ENCODE measurements at regions not wholly inside any gene's neighbourhood (a gene's known extent, or its start where the extent isn't known, plus 50 kb on each side); places are given as distances from the start of the nearest gene placed in this dataset.

DNA sequence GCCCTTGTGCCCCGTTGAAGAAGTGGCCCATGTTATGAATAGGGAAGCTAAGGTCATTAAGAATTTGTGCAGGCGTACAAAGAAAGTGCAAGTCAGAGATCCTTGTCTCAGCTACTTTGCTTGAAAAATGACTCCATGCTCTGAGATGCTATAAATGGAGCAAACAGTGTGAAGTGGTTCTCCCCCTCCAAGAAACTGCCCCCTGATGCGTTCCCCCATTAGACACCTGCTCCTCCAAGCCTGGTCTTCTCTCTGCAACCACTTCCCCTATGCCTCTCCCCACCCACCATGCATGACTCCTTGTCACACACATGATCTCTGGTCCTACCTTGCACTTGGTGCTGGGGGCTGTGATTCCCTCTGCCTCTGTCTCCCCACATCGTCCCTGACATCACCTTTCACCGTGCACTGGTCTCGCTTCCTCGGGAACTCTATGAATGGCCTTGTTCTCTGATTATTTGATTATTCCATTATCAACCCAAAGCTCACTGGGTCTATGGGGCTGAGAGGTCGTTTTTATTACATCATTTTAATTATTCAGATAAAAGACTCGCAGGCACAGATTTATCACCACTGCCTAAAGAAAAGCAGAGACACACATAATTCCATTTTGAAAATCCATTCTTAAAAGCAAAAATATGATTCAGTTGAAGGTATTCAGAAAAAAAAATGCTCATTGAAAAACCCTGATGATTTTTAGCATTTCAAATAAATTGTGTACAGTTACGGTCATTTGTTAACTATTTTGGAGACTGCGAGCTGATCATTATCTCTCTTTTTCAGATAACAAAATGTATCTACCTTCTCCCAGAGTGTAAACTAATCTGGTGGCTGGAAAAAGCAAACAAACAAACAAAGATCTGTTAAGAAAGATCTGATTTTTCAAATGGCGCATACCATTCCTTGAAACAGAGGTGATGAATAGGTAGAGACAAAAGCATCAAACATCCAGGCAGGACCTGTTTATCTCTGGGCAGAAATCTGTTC is 294.9 kb downstream of the SOX11 start:
- no peak for DNase-seq (ENCODE audit: low spot score)

DNA sequence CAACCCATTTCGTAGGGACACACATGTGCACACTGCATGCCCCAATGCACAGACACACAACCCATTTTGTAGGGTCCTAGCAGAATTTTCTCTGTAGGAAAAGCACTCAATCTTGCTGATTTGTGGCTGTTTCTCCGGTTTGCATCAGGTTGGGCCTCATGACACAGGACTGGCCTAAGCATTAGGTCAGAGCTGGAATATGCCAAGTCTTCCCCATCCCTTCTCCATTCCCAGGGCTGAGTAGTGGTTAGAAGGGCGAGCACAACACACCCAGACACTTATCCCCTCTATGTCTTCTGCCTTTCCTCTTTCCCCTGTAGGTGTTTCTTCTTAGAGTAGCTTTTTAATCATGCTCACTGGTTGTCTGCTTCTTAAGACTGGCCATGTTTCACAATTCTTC is 295.9 kb downstream of the SOX11 start:
- DNase-seq (ENCODE audit: low spot score), result no peak

DNA sequence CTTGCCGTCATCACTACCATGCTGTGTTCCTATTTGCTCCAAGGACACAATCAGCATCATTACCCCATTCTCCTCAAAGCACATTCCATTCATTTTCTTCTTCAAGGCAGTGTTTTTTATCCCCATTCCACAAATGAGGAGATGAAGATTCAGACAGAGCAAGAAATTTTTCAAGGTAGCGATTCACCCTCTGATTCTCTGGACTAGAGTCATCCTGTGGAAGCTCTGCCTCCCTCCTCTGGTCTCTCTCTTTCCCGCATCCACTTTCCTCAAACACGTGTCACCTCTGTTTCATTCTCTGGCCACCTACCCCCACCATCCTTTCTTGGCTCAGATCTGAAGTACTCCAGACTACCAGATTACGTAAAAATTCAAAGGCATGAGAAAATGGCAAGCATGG is 297.9 kb downstream of the SOX11 start:
- DNase-seq (ENCODE audit: low spot score), result no peak

DNA sequence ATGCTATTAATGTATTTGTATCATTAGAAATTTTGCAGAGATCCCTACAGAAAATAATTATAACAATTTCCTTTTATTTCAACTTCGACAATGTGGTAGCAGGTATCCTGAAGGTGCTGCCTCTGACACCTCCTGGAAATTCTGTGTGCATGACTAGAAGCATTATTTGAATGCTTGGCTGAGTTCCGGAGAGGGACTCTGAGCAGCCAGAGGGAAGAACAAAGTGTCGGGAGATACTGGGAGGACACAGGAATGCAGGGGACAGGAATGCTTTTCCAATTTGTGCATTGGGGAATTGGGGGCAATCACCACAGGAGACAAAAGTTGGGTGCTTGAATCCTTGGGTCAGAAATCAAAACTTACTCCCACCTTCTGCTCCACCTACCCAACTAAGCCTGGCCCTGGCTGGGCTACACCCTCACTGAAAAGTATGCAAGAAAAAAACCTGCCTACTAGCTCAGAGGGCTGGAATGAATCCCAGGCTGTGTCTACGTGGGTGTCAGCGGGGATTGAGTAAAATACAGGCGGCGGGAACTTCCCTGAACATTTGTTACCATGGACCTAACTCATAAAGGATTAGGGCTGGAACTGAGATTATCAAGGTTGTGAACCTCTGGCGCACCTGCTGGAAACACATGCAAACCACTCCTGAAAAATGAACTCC is 299.3 kb downstream of the SOX11 start:
- no peak for DNase-seq (ENCODE audit: low spot score)

DNA sequence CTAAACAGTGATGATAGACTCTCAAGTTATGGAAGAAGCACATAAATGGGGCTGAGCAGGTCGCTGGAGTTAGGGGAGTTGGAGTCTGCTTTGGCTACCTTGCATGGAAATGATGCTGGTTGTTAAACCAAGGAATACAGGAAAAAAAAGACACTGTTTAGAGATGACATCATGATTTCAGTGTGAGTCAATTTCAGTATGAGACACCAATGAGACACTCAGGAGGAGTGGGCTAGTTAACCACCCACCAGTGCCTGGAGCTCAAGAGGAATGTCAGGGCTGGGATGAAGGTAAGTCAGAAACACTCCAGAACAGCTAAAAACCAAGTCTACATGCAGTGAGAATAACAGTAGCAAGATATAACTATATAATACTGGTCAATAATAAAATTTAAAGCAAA is 303.6 kb downstream of the SOX11 start:
- no peak for DNase-seq (ENCODE audit: low spot score)

DNA sequence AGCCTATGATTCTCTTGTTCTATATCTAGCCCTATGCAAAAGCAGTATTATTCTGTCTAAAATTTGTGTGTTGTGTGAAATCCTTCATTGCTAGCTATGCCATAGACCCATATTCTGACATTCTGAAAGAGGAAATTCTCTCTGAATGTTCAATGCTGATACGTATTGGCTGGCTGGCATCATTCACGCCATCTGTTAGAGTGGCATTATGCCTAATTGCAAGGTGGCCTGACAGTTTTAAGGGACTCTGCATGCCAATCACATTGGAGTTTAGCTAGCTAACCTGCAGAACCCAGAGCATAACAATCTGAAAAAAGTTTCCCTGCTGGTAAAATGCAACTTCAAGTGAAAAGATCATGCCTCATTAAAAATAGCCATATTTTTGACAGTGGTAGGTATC is 316.0 kb downstream of the SOX11 start:
- DNase-seq (ENCODE audit: low spot score), result no peak

DNA sequence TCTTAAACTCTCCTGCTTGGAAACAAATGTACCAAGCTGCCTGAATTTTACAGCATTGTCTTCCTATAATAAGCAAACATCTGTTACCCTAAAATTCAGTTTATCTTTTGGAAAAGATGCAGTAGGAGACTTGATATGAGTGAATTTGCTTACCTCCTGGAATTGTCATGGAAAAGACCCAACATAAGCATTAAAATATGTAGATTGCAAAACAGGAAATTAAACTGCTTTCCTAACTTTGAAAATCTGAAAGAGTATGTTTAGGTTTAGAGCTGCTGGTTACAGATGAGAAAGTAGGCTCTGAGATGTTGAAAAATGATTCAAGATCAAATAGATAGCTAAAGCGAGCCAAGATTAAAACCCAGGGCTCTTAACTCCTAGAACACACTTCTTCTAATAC is 316.5 kb downstream of the SOX11 start:
- no peak for DNase-seq (ENCODE audit: low spot score)

DNA sequence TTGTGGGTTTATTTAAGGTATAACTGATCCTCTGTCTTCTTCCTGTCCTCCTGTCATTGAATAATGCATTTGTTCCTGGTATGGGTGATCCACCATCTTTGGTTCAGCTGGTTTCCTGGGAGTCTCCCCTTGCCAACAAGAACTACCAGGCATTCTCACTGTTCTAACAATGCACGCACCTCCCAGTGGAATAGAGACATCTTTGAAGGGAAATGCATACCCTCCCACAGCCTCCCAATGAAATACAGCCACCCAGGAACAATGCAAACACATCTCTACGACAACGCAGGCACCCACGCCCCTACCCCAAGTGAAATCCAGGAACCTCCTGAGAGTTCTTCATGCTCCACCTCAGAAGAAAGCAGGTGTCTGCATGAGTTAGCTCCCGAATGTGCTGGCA is 318.0 kb downstream of the SOX11 start:
- DNase-seq (ENCODE audit: low spot score), result no peak

DNA sequence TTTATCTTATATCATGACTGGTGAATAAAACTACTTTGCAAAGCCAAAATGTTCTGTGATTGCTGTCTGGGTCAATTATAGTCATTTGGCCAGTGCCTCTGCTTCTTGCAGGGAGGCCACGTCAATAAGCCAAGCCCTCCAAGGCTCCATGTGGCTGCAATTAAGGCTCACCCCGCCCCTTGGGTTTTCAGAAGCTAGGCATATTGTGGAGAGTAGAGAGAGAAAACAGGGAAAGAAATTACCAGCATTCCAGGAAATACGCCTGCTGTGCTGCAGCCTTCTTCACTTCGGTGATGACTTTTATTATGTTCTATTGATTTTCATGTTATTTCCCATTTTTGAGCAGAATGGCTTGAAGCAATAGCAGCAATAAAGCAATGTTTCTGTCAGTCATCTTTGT is 319.7 kb downstream of the SOX11 start:
- no peak for DNase-seq (ENCODE audit: low spot score)

DNA sequence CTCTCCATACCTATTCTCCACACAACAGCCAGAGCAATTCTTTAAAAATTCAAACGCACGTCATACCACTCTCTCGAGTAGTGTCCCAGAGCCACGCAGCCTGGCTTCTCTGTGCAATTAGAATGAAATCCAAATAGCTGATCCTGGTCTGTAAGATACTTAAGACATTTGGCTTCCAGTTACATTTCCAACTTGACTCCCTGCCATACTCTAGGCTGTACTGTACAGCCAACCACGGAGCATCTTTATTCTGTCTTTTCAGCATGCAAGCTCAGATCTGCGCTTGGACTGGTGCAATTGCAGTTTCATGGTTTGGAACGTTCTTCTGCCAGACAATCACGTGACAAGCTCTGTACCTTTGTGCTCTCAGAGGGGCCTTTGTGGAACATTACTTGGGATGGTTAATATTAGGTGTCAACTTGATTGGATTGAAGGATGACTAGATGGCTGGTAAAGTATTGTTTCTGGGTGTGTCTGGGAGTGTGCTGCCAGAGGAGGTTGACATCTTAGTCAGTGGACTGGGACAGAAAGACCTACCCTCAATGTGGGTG is 325.6 kb downstream of the SOX11 start:
- no peak for DNase-seq (ENCODE audit: low spot score)

DNA sequence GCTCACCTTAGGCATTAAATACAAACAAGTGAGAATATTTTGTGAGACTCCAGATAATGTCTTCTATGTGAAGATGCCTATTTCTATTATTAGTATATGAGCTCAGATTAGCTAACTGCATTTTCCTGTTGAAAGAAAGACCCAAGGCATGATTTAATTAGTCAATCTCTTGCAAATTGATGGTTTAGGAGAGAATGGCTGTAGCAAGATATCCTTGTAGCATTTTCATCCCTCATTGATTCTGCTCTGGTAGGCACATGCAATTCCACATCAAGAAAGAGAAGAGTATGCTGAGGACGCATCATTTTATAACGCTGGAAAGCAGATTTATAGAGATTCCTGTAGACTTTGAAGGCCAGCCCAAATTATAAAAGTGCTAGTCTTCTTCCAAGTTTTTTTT is 332.0 kb downstream of the SOX11 start:
- DNase-seq (ENCODE audit: low spot score), result no peak

DNA sequence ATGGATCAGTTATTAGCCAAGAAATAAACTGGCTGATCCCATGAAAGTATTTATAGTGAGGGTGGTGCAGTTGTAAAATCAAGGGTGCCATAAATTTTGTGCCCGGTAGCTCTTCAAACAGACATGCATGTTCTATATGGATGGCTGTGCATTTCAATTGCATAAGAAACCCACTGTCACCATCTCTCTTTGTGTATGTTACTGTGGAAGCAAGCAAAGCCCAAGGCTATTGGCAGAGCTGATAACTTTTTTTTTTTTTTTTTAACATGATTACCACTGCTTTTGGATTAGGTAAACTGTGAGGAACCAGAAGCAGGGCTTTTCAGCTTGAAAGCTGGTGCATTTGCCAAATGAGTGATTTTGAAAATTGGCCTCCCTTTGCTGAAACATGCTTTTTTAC is 332.6 kb downstream of the SOX11 start:
- no peak for DNase-seq (ENCODE audit: low spot score)

DNA sequence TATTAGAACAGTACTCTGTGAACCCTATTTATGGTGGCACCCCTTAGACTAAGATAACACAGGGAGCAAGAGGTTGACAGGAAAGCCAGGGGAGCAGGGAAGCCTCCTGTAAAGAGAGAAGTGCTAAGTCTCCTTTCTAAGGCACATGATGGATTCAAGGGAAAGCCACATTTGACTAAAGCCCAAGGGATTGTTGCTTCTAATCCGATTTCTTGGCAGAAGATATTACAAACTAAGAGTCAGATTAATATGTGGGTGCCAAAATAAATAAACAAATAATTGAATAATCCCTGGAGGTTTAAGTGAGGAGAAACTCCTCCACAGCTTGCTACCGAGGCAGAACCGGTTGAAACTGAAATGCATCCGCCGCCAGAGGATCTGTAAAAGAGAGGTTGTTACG is 333.2 kb downstream of the SOX11 start:
- DNase-seq (ENCODE audit: low spot score), result no peak

DNA sequence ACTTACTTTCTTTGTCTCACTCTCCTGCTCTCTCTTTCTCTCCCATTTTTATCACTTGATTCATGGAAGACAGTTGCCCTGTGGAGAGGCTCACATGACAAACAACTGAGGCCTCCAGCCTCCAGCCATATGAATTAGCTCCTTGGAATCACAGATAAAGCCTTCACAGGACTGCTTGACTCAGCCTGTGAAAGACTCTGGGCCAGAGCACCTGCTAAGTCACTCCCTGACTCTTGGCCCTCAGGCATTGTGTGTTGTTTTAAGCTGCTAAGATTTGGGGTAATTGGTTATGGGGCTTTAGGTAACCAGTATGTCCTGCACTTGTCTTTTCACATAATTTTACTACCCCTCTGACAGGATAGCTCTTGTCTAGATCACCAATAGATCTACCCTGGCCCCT is 334.9 kb downstream of the SOX11 start:
- no peak for DNase-seq (ENCODE audit: low spot score)

DNA sequence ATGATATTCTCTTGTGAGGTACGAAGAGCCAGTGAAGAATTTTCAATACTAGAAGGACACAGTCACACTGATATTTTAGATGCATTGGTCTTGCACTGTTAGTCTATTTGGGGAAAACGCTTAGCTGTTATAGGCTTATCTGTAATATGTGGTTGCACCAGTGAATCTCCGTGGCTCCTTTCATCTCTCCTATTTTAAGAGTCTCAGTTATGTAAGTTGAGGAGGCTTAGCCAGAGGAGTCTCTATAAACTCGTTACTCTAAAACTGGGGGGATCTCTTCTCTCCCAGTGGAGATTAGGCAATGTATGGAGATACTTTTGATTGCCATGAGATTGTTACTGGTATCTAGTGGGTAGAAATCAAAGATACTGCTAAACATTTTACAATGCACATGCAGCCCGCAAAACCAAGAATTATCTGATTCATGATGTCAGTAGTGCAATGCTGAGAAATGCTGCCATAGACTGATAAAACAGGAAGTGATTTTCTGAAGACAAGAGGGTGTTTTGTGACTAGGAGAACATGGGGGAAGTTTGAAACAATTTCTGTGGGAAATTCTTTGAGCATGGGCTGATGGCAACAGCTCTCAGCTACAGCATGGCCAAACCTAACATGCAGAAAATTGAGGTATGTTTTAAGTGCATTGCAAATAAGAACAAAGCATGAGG is 339.1 kb downstream of the SOX11 start:
- DNase-seq (ENCODE audit: low spot score), result no peak

DNA sequence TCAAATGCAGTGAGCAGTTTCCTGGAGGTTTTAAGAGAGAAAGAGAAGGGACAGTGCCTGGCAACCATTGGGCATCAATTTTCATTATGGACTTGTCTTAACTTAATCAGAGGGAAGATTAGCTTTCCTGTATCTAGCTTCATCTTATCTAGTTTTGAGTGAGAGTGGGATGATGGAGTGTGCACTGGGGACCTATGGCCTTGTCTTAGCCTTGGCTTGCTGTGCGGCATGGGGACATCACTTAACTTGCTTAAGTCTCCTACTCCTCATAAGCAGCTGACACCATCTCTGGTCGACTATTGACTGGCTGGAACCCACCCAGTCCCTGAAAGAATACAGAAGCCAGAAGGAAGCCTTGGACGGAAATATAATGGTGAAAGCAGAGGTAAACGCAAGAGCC is 344.0 kb downstream of the SOX11 start:
- no peak for DNase-seq (ENCODE audit: low spot score)

DNA sequence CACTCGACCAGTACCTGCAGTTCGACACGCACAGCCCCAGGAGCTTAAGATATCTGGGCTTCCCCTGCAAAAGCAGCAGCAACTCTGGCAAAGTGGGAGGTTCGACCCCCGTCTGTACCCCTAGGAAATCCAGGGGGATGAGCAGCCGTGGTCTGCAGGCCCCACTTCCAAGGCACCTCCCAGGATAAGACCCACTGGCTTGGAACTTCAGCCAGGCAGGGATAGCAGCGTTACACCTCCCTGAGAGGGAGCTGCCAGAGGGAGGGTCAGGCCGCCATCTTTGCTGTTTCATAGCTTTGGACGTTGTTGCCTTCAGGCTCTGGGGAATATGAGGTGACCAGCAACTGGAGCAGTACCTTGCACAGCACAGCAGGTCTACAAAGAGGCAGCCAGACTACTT is 351.1 kb downstream of the SOX11 start:
- DNase-seq (ENCODE audit: low spot score), result no peak

DNA sequence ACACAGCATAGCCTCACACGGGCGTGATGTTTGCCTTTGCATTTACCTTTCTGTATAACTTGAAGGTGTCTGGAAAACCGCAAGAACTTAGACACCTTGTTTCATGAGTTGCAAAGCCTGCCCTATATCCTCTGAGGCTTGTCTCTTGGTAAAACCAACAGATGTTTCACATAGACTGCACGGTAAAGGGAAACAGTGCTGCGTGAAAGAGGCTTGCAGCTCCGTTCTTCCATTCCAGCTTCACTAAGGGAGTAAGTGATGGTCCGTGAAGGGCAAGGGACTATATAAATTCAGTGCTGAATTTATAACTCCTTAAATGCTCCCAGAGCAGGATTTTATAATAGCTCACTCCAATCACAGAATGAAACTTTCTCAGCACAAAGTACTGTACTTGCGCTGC is 360.5 kb downstream of the SOX11 start:
- DNase-seq (ENCODE audit: low spot score), result no peak

DNA sequence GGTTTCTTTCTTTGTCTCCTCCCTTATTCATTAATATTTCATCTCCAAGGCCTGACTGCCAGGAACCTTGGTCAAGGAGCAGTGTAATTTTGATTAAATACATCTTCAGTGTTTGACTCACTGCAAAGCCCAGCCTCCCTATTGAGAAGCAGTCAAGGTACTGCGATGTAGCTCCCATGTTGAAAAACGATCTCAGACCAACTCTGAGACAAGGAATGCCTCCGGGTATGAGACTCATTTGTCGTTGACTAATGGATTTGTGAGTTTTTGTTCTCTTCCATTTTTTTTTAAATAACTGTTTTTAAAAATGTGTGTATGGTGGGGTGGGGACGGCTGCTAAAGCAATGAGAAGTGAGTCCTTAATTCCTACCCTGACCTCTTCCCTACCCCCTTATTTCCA is 361.6 kb downstream of the SOX11 start:
- no peak for DNase-seq (ENCODE audit: low spot score)

DNA sequence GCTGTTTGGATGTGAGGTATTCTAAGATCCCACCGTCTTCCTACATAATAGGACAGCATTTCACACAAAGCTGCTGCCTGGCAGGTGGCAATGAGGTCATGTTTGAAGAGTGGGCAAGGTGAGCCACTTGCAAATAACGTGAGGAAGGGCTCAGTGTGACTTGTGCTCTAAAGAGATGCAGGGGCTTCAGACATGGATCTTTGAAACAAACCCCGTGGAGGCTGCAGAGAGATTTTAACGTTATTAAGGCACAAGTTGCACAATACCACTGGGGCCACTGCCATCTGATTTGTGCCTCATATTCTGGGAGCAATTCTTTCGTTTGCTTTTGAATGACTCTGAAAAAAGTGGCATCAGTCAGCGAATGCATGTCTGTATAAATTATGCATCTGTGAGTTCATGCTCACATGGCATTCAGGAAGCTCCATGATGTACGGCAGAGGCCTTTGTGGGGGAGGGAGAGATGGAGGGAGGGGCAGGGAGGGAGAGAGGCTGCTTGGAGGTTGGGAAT is 362.0 kb downstream of the SOX11 start:
- no peak for DNase-seq (ENCODE audit: low spot score)

DNA sequence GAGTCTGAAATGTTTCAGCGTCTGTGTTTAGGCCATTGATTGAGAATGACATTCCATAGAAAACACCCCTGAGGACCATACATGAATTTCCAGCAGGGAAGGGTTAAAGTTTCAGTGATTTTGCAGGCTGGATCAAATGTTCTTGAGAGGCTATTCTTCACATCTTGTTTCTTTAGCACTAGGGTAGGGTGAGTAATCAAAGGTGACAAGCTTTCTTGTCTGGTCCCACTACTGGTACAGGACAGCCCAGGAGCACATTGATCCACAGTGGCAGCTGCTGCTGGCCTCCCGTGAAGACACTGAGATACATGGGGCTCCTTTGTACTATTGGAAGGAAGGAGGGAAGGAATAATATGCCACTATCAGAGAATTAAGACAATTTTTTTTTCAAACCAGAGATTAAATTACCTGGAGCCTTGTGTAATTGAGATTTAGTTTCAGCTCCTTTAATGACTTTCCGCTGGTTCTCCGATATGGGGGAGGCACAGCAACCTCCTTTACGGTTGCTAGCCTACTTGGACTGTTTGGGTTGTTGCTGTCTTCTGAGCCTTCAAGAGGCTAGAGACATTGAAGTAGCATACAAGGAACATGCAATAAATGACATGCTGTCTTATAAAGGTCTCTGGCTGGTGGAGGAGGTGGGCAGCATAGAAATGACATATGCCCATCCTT is 368.9 kb downstream of the SOX11 start:
- no peak for DNase-seq (ENCODE audit: low spot score)

DNA sequence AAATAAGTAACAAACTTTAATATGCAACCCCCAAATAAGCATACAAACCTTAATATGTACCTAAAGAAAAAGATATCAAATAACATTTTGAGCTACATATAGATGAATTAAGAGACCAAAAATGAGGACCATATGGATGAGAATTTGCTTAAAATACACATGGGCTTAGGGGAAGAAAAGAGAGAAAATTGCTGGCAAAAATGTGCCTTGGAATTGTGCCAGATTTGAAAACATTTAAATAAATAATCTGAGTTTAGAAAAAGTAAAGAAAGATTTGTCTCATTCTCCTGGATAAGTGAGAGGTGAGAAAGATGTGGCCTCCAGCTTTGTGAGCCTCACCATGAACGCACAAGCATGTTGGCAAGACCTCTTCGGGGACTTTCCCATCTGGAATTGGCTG is 372.6 kb downstream of the SOX11 start:
- no peak for DNase-seq (ENCODE audit: low spot score)

Data from mucosa of gallbladder (tissue), 1 donor.